Keratinocyte (primary cell): ENCODE measurements at regions not wholly inside any gene's neighbourhood (a gene's known extent, or its start where the extent isn't known, plus 50 kb on each side); places are given as distances from the start of the nearest gene placed in this dataset.
"Not testable (repeated sequence)": the region's sequence is repeated elsewhere in the genome, so short reads cannot be mapped to it uniquely, and the experiment has no call there.

ENCODE experiments used
- DNase-seq: peaks from one replicate; pipeline ENCODE4 v3.0.0-alpha.2; 2011; ENCODE audit warnings: low read depth, missing footprints, low spot score
- FAIRE-seq: peaks from 2 replicates; lab custom pipeline; 2011; peaks lifted over from hg19 to GRCh38; lab: Jason Lieb, UNC
- H2AFZ ChIP-seq: 2 replicates; pipeline ENCODE4 v1.6.0; 2012; ENCODE audit warnings: low read length, control low read depth, inconsistent platforms; ENCODE audit not compliant: control insufficient read depth
- H3K27ac ChIP-seq: 2 replicates; pipeline ENCODE4 v1.5.1; 2011; ENCODE audit warnings: low read length; ENCODE audit not compliant: control insufficient read depth, insufficient read depth
- H3K27me3 ChIP-seq: 3 replicates; pipeline ENCODE4 v1.6.0; 2011; ENCODE audit warnings: low read length; ENCODE audit not compliant: control insufficient read depth, insufficient read depth; ENCODE audit errors: extremely low read depth
- H3K36me3 ChIP-seq, 2 experiments: 2 replicates in 1 of 2; 3 replicates in 1 of 2; pipeline ENCODE4 v1.5.1; 2011; ENCODE audit warnings: low read length in 2 of 2, mild to moderate bottlenecking in 1 of 2; ENCODE audit not compliant: control insufficient read depth in 2 of 2, insufficient read depth in 2 of 2; ENCODE audit errors: extremely low read depth in 1 of 2
- H3K4me1 ChIP-seq: 3 replicates; pipeline ENCODE4 v1.5.1; 2011; ENCODE audit warnings: low read length; ENCODE audit not compliant: control insufficient read depth, insufficient read depth; ENCODE audit errors: extremely low read depth
- H3K4me2 ChIP-seq: 3 replicates; pipeline ENCODE4 v1.6.0; 2011; ENCODE audit warnings: low read depth, low read length; ENCODE audit not compliant: control insufficient read depth, insufficient read depth; ENCODE audit errors: extremely low read depth
- H3K4me3 ChIP-seq, 3 experiments: fragments of 200-600 bp in 1 of 3; sonication (generic) in 1 of 3; 2 replicates in 2 of 3; 3 replicates in 1 of 3; pipeline ENCODE4 v1.5.1; 2011 to 2016; ENCODE audit warnings: low read length in 3 of 3, mild to moderate bottlenecking in 3 of 3, control low read depth in 2 of 3, inconsistent platforms in 1 of 3, low read depth in 1 of 3, mixed read lengths in 1 of 3, mixed run types in 1 of 3, moderate library complexity in 1 of 3; ENCODE audit not compliant: control insufficient read depth in 2 of 3, insufficient read depth in 2 of 3; ENCODE audit errors: extremely low read depth in 1 of 3
- H3K79me2 ChIP-seq: 2 replicates; pipeline ENCODE4 v1.6.0; 2012; ENCODE audit warnings: low read length; ENCODE audit not compliant: control insufficient read depth, insufficient read depth
- H3K9ac ChIP-seq: 3 replicates; pipeline ENCODE4 v1.6.0; 2011; ENCODE audit warnings: low read length; ENCODE audit not compliant: control insufficient read depth, insufficient read depth; ENCODE audit errors: extremely low read depth
- H3K9me1 ChIP-seq: 3 replicates; pipeline ENCODE4 v1.6.0; 2011; ENCODE audit warnings: low read length; ENCODE audit not compliant: control insufficient read depth, insufficient read depth; ENCODE audit errors: extremely low read depth
- H3K9me3 ChIP-seq: 2 replicates; pipeline ENCODE4 v1.5.1; 2012; ENCODE audit warnings: low read depth, low read length; ENCODE audit not compliant: control insufficient read depth
- H4K20me1 ChIP-seq: 3 replicates; pipeline ENCODE4 v1.6.0; 2011; ENCODE audit warnings: low read length; ENCODE audit not compliant: control insufficient read depth, insufficient read depth; ENCODE audit errors: extremely low read depth
- EZH2 ChIP-seq: IDR thresholded peaks from one replicate; pipeline ENCODE4 v1.6.1; 2012; ENCODE audit warnings: inconsistent platforms, mild to moderate bottlenecking, low read length, moderate library complexity
- dilution Hi-C: fragments of 300-500 bp; cut with MboI; formaldehyde crosslinking; loops from one replicate; pipeline ENCODE4 v1.7.0; 2020; ENCODE audit warnings: low sequenced_read_pairs; ENCODE audit not compliant: extremely low pct_ligation_motif_present
- TF ChIP-seq, protein P1 (sequence below), 3 experiments: IDR thresholded peaks in 1 of 3; conservative IDR thresholded peaks in 1 of 3; optimal IDR thresholded peaks in 1 of 3; 2 replicates in 2 of 3; 3 replicates in 1 of 3; pipeline versions ENCODE3 to v1.5.1; 2011; ENCODE audit warnings: low read length in 3 of 3, mild to moderate bottlenecking in 3 of 3, moderate library complexity in 2 of 3, control low read depth in 1 of 3, inconsistent platforms in 1 of 3; ENCODE audit not compliant: insufficient read depth in 2 of 3; ENCODE audit errors: extremely low read depth in 1 of 3

DNA sequence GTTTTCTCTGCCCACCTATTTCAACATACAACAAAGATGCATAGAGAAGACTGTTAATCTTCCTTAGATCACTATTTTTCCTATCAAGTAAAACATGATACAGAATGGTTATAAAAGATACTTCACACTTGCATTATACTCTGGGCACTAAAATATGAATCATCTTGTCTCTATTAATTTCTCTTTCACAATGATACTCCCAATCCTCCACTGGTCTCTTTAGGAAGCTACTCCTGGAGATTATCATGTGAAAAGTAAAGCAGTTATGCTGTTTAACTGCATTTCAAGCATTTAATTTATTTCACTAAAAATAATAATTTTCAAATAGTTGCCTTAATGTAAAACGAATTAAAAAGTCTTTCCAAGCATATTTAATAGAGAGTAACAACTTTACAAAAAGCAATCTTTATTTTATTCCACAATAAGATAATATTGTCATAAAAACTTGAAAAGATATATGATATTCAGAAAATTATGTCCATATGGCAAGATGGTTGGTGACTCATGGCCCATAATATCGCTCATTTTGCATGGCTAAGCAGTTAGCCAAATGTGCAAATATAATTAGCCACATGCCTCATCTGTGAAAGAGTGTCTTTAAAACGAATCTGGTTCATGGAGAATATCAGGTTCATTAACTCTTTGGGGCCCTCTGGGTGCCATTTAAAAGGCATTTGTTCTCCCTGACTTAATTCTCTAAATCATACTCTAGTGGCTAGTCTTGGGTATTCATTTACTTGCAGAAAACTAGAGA, 1569.0 kb upstream of the B3GALT2 start:
- DNase-seq (no peak), FAIRE-seq (no peak)
- H3K4me3 ChIP-seq = no peak overlapping the region
- no peak overlapping the region for H3K4me2 ChIP-seq
- H4K20me1 ChIP-seq = no peaks in the 10 kb centered on the region
- no peaks in the 10 kb centered on the region for H3K9me3 ChIP-seq
- no peak overlapping the region for H3K27ac ChIP-seq
- H3K9ac ChIP-seq = no peak overlapping the region
- no peaks in the 10 kb centered on the region for H3K36me3 ChIP-seq
- TF ChIP-seq, protein P1, sequence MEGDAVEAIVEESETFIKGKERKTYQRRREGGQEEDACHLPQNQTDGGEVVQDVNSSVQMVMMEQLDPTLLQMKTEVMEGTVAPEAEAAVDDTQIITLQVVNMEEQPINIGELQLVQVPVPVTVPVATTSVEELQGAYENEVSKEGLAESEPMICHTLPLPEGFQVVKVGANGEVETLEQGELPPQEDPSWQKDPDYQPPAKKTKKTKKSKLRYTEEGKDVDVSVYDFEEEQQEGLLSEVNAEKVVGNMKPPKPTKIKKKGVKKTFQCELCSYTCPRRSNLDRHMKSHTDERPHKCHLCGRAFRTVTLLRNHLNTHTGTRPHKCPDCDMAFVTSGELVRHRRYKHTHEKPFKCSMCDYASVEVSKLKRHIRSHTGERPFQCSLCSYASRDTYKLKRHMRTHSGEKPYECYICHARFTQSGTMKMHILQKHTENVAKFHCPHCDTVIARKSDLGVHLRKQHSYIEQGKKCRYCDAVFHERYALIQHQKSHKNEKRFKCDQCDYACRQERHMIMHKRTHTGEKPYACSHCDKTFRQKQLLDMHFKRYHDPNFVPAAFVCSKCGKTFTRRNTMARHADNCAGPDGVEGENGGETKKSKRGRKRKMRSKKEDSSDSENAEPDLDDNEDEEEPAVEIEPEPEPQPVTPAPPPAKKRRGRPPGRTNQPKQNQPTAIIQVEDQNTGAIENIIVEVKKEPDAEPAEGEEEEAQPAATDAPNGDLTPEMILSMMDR (optimal IDR thresholded peaks at IDR 0.05 in 1 of 3, IDR thresholded peaks at IDR 0.05 in 1 of 3, conservative IDR thresholded peaks at IDR 0.05 in 1 of 3; ENCODE audit: extremely low read depth in 1 of 3, insufficient read depth in 2 of 3, low read length in 3 of 3) = no peak
- no peak for TF ChIP-seq EZH2
- no peaks in the 10 kb centered on the region for H3K79me2 ChIP-seq
- dilution Hi-C loops = no loop called here
- no peak overlapping the region for H2AFZ ChIP-seq
- H3K27me3 ChIP-seq = no peaks in the 10 kb centered on the region
- no peaks in the 10 kb centered on the region for H3K9me1 ChIP-seq
- no peaks in the 10 kb centered on the region for H3K4me1 ChIP-seq

DNA sequence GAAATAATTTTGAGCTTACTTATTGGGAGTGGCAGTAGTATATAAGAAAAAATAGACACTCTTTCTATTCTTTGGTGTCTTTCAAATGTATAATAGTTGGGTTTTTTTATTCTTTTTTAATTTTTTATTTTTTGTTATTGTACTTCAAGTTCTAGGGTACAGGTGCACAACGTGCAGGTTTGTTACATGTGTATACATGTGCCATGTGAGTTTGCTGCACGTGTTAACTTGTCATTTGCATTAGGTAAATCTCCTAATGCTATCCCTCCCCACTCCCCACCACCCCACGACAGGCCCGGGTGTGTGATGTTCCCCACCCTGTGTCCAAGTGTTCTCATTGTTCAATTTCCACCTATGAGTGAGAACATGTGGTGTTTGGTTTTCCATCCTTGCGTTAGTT, 1552.4 kb upstream of the B3GALT2 start:
- H3K9me1 ChIP-seq, H3K36me3 ChIP-seq, H3K4me3 ChIP-seq, DNase-seq, H3K9ac ChIP-seq, H2AFZ ChIP-seq, dilution Hi-C loops, H3K4me1 ChIP-seq, H3K9me3 ChIP-seq, H3K4me2 ChIP-seq, FAIRE-seq, H3K27me3 ChIP-seq, H3K79me2 ChIP-seq, H3K27ac ChIP-seq, H4K20me1 ChIP-seq: not testable (repeated sequence)

DNA sequence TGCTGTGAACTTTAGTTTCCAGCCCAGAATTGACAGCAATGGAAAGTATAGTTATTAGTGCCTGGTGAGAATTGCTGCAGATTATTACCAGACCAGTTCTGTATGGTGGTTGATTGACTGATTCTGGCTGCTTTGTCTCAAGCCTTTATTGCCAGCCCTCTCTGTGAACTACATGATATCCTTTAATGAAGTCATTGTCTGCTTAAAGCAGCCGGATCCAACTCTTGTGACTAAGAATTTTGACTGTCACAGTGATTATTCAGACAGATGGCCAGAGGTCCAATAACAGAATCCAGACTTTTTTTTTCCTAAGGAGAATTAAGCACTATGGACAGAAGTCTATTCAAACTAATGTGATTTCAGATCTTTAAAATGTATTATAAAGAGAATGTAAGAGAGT, 1548.6 kb upstream of the B3GALT2 start:
- no peaks in the 10 kb centered on the region for H3K27me3 ChIP-seq
- no peak for FAIRE-seq
- DNase-seq = no peak
- H3K4me3 ChIP-seq = no peak overlapping the region
- H4K20me1 ChIP-seq = no peaks in the 10 kb centered on the region
- no peak for TF ChIP-seq EZH2
- TF ChIP-seq, protein P1 (optimal IDR thresholded peaks at IDR 0.05 in 1 of 3, IDR thresholded peaks at IDR 0.05 in 1 of 3, conservative IDR thresholded peaks at IDR 0.05 in 1 of 3; ENCODE audit: extremely low read depth in 1 of 3, insufficient read depth in 2 of 3, low read length in 3 of 3) = no peak
- H3K9me3 ChIP-seq = no peaks in the 10 kb centered on the region
- H3K9me1 ChIP-seq = no peaks in the 10 kb centered on the region
- no peak overlapping the region for H3K4me2 ChIP-seq
- no peak overlapping the region for H3K9ac ChIP-seq
- H3K79me2 ChIP-seq = no peaks in the 10 kb centered on the region
- no peaks in the 10 kb centered on the region for H3K4me1 ChIP-seq
- H2AFZ ChIP-seq = no peak overlapping the region
- dilution Hi-C loops = no loop called here
- no peak overlapping the region for H3K27ac ChIP-seq
- H3K36me3 ChIP-seq = no peaks in the 10 kb centered on the region
